ENCODE measurements at regions not wholly inside any gene's neighbourhood (a gene's known extent, or its start where the extent isn't known, plus 50 kb on each side); places are given as distances from the start of the nearest gene placed in this dataset.

DNA sequence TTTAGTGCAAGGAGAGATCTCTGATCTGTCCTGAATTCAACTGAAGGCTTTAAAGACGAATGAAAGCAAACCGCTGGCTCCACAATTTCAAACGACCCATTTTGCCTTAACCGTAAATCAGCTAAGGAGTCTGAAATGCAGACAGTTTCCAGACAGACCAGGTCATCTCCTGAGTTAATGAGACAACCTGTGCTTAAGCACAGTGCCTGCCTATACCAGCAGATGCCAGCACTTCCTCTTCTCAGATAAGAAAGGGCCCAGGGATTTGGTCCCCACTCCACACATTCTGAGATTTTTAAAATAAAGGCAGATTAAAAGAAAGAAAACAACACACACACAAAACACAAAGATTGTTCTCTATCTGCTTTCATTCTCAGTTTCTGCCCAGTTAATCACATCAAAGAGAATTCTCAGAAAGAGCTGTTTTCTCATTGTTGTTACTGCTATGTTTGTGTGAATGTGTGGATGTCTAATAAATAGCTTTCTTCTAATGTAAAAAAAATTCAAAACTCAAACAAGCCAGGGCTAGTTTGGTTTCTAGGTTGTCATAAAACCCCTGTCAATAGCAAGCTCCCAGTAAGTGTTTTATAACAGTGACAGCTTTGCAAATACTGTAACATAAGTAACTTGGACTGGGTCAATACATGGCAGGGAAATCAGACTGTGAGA, 157.7 kb upstream of the SLC24A2 start:
- TF ChIP-seq, protein P1, sequence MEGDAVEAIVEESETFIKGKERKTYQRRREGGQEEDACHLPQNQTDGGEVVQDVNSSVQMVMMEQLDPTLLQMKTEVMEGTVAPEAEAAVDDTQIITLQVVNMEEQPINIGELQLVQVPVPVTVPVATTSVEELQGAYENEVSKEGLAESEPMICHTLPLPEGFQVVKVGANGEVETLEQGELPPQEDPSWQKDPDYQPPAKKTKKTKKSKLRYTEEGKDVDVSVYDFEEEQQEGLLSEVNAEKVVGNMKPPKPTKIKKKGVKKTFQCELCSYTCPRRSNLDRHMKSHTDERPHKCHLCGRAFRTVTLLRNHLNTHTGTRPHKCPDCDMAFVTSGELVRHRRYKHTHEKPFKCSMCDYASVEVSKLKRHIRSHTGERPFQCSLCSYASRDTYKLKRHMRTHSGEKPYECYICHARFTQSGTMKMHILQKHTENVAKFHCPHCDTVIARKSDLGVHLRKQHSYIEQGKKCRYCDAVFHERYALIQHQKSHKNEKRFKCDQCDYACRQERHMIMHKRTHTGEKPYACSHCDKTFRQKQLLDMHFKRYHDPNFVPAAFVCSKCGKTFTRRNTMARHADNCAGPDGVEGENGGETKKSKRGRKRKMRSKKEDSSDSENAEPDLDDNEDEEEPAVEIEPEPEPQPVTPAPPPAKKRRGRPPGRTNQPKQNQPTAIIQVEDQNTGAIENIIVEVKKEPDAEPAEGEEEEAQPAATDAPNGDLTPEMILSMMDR (IDR thresholded peaks at IDR 0.05 in 4 of 5, conservative IDR thresholded peaks at IDR 0.05 in 1 of 5) = no peak
- no peak for TF ChIP-seq POLR2A (IDR thresholded peaks at IDR 0.05)
